GM12878 (cell line): ENCODE measurements at regions not wholly inside any gene's neighbourhood (a gene's known extent, or its start where the extent isn't known, plus 50 kb on each side); places are given as distances from the start of the nearest gene placed in this dataset.

Experiments used
- BMI1 ChIP-seq: fragments of 450-650 bp; IDR thresholded peaks from 2 replicates; pipeline ENCODE4 v1.6.1; 2016; ENCODE audit warnings: mild to moderate bottlenecking, moderate library complexity, borderline replicate concordance
- ELK1 ChIP-seq: IDR thresholded peaks from 2 replicates; pipeline ENCODE4 v1.6.1; 2012; ENCODE audit warnings: low read depth, low read length, improper control_type of control experiment
- ETV6 ChIP-seq, 2 experiments: fragments of 450-650 bp in 1 of 2; IDR thresholded peaks in 1 of 2; conservative IDR thresholded peaks in 1 of 2; 2 replicates each; pipeline ENCODE4 v1.6.1; 2014; ENCODE audit warnings: antibody characterized with exemption in 1 of 2, borderline replicate concordance in 1 of 2, low read depth in 1 of 2, mild to moderate bottlenecking in 1 of 2, moderate library complexity in 1 of 2
- EZH2 ChIP-seq: IDR thresholded peaks from 2 replicates; pipeline ENCODE4 v1.6.1; 2012; ENCODE audit warnings: low read depth, mild to moderate bottlenecking, control low read depth, inconsistent platforms, low read length, borderline replicate concordance; ENCODE audit not compliant: control insufficient read depth
- PKNOX1 ChIP-seq: fragments of 450-650 bp; IDR thresholded peaks from 2 replicates; pipeline ENCODE4 v1.6.1; 2016; ENCODE audit warnings: mild to moderate bottlenecking
- RFX5 ChIP-seq: IDR thresholded peaks from 2 replicates; pipeline ENCODE4 v1.6.1; 2011; ENCODE audit warnings: low read depth, low read length, improper control_type of control experiment
- SKIL ChIP-seq: fragments of 450-650 bp; IDR thresholded peaks from 2 replicates; pipeline ENCODE4 v1.6.1; 2017; ENCODE audit warnings: mild to moderate bottlenecking, low read depth, inconsistent platforms; ENCODE audit not compliant: poor library complexity, severe bottlenecking
- TAF1 ChIP-seq: IDR thresholded peaks from 2 replicates; pipeline ENCODE4 v1.6.1; 2011; ENCODE audit warnings: mild to moderate bottlenecking, low read depth, low read length, borderline replicate concordance

- TF ChIP-seq SKIL (no peak), ELK1 (no peak), RFX5 (no peak), PKNOX1 (no peak), EZH2 (no peak), ETV6 (conservative IDR thresholded peaks at IDR 0.05 in 1 of 2, IDR thresholded peaks at IDR 0.05 in 1 of 2; ENCODE audit: borderline replicate concordance in 1 of 2, low read depth in 1 of 2) (no peak), TAF1 (no peak), BMI1 (no peak)
Observed at GRCh38 chr2:38187541-38188011, 111.6 kb upstream of the CYP1B1 start.
